ENCODE measurements at regions not wholly inside any gene's neighbourhood (a gene's known extent, or its start where the extent isn't known, plus 50 kb on each side); places are given as distances from the start of the nearest gene placed in this dataset.

DNA sequence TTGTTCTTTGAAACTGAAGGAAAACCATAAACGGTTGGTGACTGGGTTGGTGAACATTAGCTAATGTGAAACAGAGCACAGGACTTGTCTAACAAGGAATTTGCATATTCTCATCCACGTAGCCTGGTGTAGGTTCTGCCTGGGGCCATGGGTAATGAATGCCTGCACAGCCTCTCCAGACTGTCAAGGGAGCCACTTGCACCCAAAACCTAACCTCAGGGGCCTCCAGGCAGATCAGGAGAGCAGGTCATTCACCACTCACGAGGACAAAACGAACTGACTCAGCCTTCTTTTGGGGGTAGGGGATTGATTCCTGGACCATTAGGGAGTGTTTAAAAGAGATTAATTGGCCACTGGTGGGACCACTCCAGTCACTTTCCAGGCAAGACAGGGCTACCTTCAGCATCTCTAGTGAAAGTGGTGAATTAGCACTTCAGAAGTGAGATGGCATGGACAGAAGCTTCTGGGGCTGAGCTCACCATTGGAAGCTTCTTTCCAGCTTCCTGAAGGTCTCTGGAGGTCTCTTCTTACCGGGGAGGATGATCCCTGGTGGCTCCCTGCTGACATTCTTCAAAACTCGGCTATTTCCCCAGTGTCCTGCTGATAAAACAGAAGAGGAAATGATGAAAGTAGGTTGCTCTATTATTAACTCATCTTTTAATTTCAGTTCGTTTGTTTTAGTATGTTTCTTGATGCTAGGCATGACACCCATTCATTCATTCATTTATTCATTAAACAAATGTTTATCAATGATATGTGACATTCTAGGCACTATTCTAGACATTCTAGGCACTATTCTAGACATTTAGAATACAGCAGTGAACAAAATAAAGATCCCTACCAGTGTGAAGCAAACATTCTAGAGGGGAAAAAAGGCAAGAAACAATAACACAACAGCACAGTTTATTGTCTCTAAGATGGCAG, 104.5 kb upstream of the LNX1 start:
- ATAC-seq (replicated peaks; ENCODE audit: extremely low read depth, poor library complexity, severe bottlenecking) (no peak), DNase-seq (ENCODE audit: low spot score in 2 of 2) (no peak)
- no peaks in the 10 kb centered on the region for H3K4me1 Mint-ChIP-seq
- no peaks in the 10 kb centered on the region for H3K36me3 Mint-ChIP-seq (ENCODE audit: insufficient read depth)
- H3K9me3 Mint-ChIP-seq = peaks cover 5% of the 10 kb centered on the region
- H3K27ac Mint-ChIP-seq (ENCODE audit: low read depth) = no peak overlapping the region
- H3K4me3 Mint-ChIP-seq = no peak overlapping the region
- H3K27me3 Mint-ChIP-seq = peaks cover 23% of the 10 kb centered on the region

DNA sequence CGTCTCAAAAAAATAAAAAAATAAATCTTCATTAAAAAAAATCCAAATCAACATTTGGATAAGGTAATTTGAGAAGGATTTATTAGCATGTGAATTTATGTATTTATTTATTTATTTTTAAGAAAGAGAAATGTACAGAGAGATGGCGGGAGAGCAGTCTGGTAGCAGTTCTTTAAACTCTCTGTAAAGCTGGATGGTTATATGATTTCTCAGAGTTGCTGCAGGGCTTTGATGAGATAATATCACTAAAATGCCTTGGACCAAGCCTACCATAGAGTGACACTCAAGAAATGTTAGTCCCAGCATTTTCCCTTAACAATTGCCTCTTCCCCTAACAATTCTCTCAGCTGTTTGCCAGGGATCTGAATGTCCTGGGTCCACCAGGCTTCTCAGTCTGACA, 103.4 kb upstream of the LNX1 start:
- ATAC-seq (replicated peaks; ENCODE audit: extremely low read depth, poor library complexity, severe bottlenecking) (no peak), DNase-seq (ENCODE audit: low spot score in 2 of 2) (no peak)
- peaks cover 5% of the 10 kb centered on the region for H3K9me3 Mint-ChIP-seq

DNA sequence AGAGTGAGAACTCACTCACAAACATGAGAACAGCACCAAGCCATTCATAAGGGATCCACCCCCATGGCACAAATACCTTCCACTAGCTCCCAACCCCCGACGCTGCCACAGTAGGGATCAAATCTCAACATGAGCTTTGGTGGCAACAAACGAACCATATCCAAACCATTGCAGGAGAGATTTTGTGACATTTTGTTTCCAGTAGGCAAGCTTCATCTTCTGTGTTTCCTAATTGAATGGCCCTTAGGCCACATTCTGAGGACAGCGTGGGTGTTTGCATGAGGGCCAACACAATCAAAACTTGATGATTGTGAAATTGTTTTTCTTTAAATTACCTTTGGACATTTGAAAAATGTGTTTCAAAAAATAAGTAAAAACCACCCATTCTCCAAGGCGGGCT, 102.6 kb upstream of the LNX1 start:
- no peak overlapping the region for H3K27ac Mint-ChIP-seq (ENCODE audit: low read depth)
- DNase-seq (ENCODE audit: low spot score in 2 of 2) (no peak), ATAC-seq (replicated peaks; ENCODE audit: extremely low read depth, poor library complexity, severe bottlenecking) (no peak)
- peaks cover 5% of the 10 kb centered on the region for H3K9me3 Mint-ChIP-seq
- no peaks in the 10 kb centered on the region for H3K36me3 Mint-ChIP-seq (ENCODE audit: insufficient read depth)
- H3K4me3 Mint-ChIP-seq = no peak overlapping the region
- H3K27me3 Mint-ChIP-seq = peaks cover 25% of the 10 kb centered on the region
- H3K4me1 Mint-ChIP-seq = no peaks in the 10 kb centered on the region

More for the DNA sequence above, 103.4 kb upstream of the LNX1 start:
- Mint-ChIP-seq H3K4me3 (no peak overlapping the region), H3K27me3 (peaks cover 25% of the 10 kb centered on the region), H3K4me1 (no peaks in the 10 kb centered on the region), H3K27ac (ENCODE audit: low read depth) (no peak overlapping the region), H3K36me3 (ENCODE audit: insufficient read depth) (no peaks in the 10 kb centered on the region)

DNA sequence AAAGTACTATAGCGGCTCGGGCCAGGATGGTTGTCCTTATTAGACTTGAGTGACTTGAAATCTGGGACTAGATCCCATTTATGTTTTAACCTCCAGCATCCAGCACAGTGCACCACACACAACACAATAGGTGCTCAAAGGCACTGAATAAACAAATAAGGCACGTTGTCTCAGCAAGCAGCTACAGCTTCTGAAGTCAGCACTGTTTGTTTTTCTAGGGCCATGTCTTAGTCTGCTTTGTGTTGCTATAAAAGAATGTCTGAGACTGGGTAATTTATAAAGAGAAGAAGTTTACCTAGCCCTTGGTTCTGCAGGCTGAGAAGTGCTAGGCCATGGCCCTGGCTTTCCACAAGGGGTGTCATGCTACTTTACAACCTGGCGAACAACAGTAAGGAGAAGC, 102.1 kb upstream of the LNX1 start:
- peaks cover 5% of the 10 kb centered on the region for H3K9me3 Mint-ChIP-seq

GRCh38 chr4:53688186-53688790, 97.0 kb upstream of the LNX1 start:
- peaks cover 5% of the 10 kb centered on the region for H3K9me3 Mint-ChIP-seq
- H3K4me1 Mint-ChIP-seq = no peaks in the 10 kb centered on the region
- no peak overlapping the region for H3K4me3 Mint-ChIP-seq
- H3K27me3 Mint-ChIP-seq = peaks cover 25% of the 10 kb centered on the region
- DNase-seq (ENCODE audit: low spot score in 2 of 2) (no peak), ATAC-seq (replicated peaks; ENCODE audit: extremely low read depth, poor library complexity, severe bottlenecking) (no peak)
- no peak overlapping the region for H3K27ac Mint-ChIP-seq (ENCODE audit: low read depth)
- H3K36me3 Mint-ChIP-seq (ENCODE audit: insufficient read depth) = no peaks in the 10 kb centered on the region

More for the DNA sequence above, 102.1 kb upstream of the LNX1 start:
- peaks cover 25% of the 10 kb centered on the region for H3K27me3 Mint-ChIP-seq
- no peaks in the 10 kb centered on the region for H3K4me1 Mint-ChIP-seq
- DNase-seq (ENCODE audit: low spot score in 2 of 2) (no peak), ATAC-seq (replicated peaks; ENCODE audit: extremely low read depth, poor library complexity, severe bottlenecking) (no peak)
- H3K36me3 Mint-ChIP-seq (ENCODE audit: insufficient read depth) = no peaks in the 10 kb centered on the region
- no peak overlapping the region for H3K4me3 Mint-ChIP-seq
- H3K27ac Mint-ChIP-seq (ENCODE audit: low read depth) = no peak overlapping the region

DNA sequence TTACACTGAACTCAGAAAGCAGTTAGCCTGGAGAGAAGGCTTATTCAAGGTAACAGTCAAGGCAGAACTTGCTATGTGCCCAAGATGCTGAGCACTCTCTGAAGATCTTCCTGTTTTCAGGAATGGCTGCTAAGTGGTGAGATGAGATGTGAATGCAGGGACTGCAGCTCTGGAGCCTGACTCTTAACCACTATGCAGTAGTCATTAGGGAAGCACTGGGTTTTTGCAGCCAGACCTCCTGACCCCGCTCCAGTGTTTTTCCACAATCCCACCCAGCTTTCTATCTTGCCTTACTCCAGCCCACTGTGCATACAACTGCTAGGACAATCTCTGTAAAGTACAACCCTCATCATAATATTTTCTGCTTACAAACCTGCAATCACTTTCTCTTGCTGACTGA, 95.2 kb upstream of the LNX1 start:
- H3K27me3 Mint-ChIP-seq = peaks cover 17% of the 10 kb centered on the region
- no peak for DNase-seq (ENCODE audit: low spot score in 2 of 2)
- H3K4me3 Mint-ChIP-seq = no peak overlapping the region
- no peak for ATAC-seq (replicated peaks; ENCODE audit: extremely low read depth, poor library complexity, severe bottlenecking)
- no peaks in the 10 kb centered on the region for H3K36me3 Mint-ChIP-seq (ENCODE audit: insufficient read depth)
- no peaks in the 10 kb centered on the region for H3K4me1 Mint-ChIP-seq
- H3K27ac Mint-ChIP-seq (ENCODE audit: low read depth) = no peak overlapping the region
- H3K9me3 Mint-ChIP-seq = no peaks in the 10 kb centered on the region

- no peak for DNase-seq (ENCODE audit: low spot score in 2 of 2)
- Mint-ChIP-seq H3K27ac (ENCODE audit: low read depth) (no peak overlapping the region), H3K9me3 (no peaks in the 10 kb centered on the region), H3K4me1 (no peaks in the 10 kb centered on the region), H3K27me3 (no peaks in the 10 kb centered on the region), H3K36me3 (ENCODE audit: insufficient read depth) (no peaks in the 10 kb centered on the region), H3K4me3 (no peak overlapping the region)
- ATAC-seq (replicated peaks; ENCODE audit: extremely low read depth, poor library complexity, severe bottlenecking) = no peak
These were observed 93.1 kb upstream of the LNX1 start for GRCh38 chr4:53684136-53685130.

DNA sequence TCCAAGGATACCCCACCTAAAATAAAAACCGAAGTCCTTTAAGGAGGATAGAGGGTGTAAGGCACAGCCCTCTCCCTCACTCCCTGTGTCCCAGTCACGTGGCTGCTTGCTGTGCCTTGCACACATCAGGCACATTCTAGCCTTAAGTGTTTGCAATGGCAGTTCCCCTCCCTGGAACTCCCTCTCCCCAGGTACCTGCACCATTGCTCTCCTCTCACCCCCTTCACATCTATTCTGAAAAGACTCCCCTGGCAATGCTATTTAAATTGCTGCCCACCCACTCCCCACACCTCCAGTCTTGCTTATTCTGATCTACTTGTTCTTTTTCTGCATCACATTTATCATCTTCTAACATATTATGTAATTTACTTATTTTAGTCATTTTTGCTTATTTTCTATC, 91.6 kb upstream of the LNX1 start:
- Mint-ChIP-seq H3K27ac (ENCODE audit: low read depth) (no peak overlapping the region), H3K9me3 (no peaks in the 10 kb centered on the region), H3K27me3 (no peaks in the 10 kb centered on the region), H3K4me1 (no peaks in the 10 kb centered on the region), H3K4me3 (no peak overlapping the region), H3K36me3 (ENCODE audit: insufficient read depth) (no peaks in the 10 kb centered on the region)
- no peak for ATAC-seq (replicated peaks; ENCODE audit: extremely low read depth, poor library complexity, severe bottlenecking)
- no peak for DNase-seq (ENCODE audit: low spot score in 2 of 2)

- H3K9me3 Mint-ChIP-seq = no peaks in the 10 kb centered on the region
- H3K4me1 Mint-ChIP-seq = no peaks in the 10 kb centered on the region
- no peaks in the 10 kb centered on the region for H3K27me3 Mint-ChIP-seq
- H3K4me3 Mint-ChIP-seq = no peak overlapping the region
- no peaks in the 10 kb centered on the region for H3K36me3 Mint-ChIP-seq (ENCODE audit: insufficient read depth)
- DNase-seq (ENCODE audit: low spot score in 2 of 2) = no peak
- ATAC-seq (replicated peaks; ENCODE audit: extremely low read depth, poor library complexity, severe bottlenecking) = no peak
- H3K27ac Mint-ChIP-seq (ENCODE audit: low read depth) = no peak overlapping the region
These were observed 90.9 kb upstream of the LNX1 start for GRCh38 chr4:53682196-53682595.

- H3K4me1 Mint-ChIP-seq = no peaks in the 10 kb centered on the region
These were observed 89.3 kb upstream of the LNX1 start for GRCh38 chr4:53680598-53680997.

DNA sequence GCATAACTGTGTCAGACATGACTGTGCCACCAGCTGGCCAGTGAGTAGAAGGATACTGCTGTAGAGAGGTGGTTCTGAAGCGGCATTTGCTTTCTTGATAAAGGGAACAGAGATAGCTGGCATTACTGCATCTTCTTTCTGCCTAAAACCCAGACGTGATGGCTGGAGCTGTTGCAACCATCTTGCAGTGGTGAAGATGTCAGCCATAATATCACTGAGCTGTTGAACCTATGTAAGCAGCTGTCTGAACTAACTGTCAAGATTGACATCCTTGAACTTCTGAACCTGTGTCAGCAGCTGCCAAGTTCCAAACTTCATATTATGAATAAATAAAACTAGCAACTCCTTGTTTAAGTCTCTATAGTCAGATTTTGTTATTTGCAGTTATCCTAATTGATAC, 88.9 kb upstream of the LNX1 start:
- ATAC-seq (replicated peaks; ENCODE audit: extremely low read depth, poor library complexity, severe bottlenecking) (no peak), DNase-seq (ENCODE audit: low spot score in 2 of 2) (no peak)
- no peaks in the 10 kb centered on the region for H3K9me3 Mint-ChIP-seq
- H3K27ac Mint-ChIP-seq (ENCODE audit: low read depth) = no peak overlapping the region
- H3K4me3 Mint-ChIP-seq = no peak overlapping the region
- peaks cover 10% of the 10 kb centered on the region for H3K27me3 Mint-ChIP-seq
- no peaks in the 10 kb centered on the region for H3K4me1 Mint-ChIP-seq
- H3K36me3 Mint-ChIP-seq (ENCODE audit: insufficient read depth) = no peaks in the 10 kb centered on the region

More at GRCh38 chr4:53680598-53680997, 89.3 kb upstream of the LNX1 start:
- H3K27me3 Mint-ChIP-seq = peaks cover 10% of the 10 kb centered on the region
- DNase-seq (ENCODE audit: low spot score in 2 of 2) (no peak), ATAC-seq (replicated peaks; ENCODE audit: extremely low read depth, poor library complexity, severe bottlenecking) (no peak)
- H3K36me3 Mint-ChIP-seq (ENCODE audit: insufficient read depth) = no peaks in the 10 kb centered on the region
- H3K27ac Mint-ChIP-seq (ENCODE audit: low read depth) = no peak overlapping the region
- H3K9me3 Mint-ChIP-seq = no peaks in the 10 kb centered on the region
- no peak overlapping the region for H3K4me3 Mint-ChIP-seq

DNA sequence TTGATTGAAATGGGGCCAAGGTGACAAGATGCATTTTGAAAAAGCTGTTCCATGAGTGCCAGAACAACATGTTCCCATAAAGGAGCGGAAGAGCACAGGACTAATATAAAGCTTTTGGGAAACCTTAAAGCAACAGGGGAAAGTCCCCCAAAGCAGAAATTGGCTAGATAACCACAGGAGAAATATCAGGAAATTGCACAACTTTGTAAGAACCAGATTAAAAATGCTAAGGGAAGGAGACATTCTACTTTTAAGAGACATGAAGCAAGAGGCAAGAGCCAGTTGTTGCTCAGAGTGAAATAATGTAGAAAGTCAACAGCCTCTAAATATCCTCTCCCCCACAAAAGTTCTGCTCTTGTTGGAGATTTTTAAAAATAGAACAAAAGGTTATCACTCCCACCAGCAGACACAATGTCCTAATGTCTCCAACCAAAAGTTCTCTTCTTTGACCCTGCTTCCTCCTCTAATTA, 85.2 kb upstream of the LNX1 start:
- Mint-ChIP-seq H3K4me1 (no peaks in the 10 kb centered on the region), H3K27ac (ENCODE audit: low read depth) (no peak overlapping the region), H3K9me3 (no peaks in the 10 kb centered on the region)

More for the DNA sequence above, 85.2 kb upstream of the LNX1 start:
- Mint-ChIP-seq H3K36me3 (ENCODE audit: insufficient read depth) (no peaks in the 10 kb centered on the region), H3K27me3 (peaks cover 12% of the 10 kb centered on the region), H3K4me3 (no peak overlapping the region)
- ATAC-seq (replicated peaks; ENCODE audit: extremely low read depth, poor library complexity, severe bottlenecking) (no peak), DNase-seq (ENCODE audit: low spot score in 2 of 2) (no peak)

All from central memory CD8-positive, alpha-beta T cell (primary cell).